Anterior cingulate cortex (tissue), 58 donors: ENCODE measurements at regions not wholly inside any gene's neighbourhood (a gene's known extent, or its start where the extent isn't known, plus 50 kb on each side); places are given as distances from the start of the nearest gene placed in this dataset.
"Not testable (repeated sequence)": the region's sequence is repeated elsewhere in the genome, so short reads cannot be mapped to it uniquely, and the experiment has no call there.

Experiments used
- DNase-seq, 58 donors: peaks; one replicate each; lab custom pipeline; 2025; lab: John Stamatoyannopoulos, UW

DNA sequence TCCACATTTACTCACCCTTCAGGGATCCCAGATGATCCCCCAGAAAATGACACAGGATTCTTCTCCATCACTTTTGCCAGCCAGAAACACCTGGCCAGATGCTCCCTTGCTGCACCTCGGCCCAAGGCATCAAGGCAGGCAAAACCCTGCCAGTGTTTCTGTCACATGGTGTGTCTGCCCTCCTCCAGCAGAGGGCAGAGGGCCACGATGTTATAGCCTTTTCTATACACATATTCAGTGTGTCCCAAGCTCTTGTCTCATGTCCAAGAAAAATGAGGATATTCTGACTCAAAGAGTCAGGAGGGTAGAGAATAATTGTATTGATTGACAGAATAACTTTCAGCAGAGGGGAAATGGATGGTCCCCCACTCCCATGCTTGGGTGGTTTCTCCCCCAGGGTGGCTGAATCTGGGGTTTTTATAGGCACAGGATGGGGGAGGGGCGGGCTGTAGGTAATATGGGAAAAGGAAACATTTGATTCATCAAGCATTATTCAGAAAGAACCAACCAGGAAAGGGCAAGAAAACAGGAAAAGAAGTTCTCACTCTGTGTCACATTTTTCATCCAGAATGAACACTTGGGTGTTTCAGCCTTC, 933.9 kb downstream of the TRIB2 start:
- DNase-seq = no peak

- DNase-seq = no peak
Measured at GRCh38 chr2:13651684-13652131, 935.0 kb downstream of the TRIB2 start.

DNA sequence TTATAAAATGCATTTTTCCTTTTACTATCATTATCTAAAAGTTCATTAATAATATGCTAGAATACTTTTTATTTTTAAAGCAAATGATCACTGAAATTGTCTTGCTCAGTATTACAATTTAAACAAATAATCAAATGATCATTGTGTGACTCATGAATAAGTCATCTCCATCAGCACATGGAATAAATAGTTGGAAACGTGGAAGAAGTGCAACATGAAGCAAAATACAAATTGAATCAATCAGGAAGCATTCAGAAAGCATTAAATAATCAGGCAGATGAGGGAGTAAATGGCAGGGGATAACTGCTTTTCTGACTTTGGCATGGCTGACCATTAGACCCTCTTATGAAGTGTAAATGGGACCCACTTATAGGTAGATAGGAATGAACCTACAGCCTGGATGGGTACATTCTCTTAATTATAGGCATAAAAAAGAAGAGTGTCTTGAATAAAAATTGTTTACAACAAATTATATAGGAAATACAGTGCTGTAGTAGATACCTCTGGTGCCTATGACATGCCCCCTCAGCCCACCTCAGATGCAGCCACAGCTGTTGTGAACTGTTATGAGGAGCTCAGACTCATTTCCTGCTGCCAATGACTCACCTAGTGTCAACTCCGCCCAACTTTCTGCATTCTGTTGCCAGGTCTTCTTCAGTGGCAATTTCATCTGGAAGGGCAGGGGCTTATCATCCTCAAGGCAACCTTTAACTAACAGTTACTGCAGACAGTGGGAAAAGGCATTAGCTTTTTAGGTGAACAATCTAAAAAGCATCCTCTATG, 936.0 kb downstream of the TRIB2 start:
- no peak for DNase-seq

DNA sequence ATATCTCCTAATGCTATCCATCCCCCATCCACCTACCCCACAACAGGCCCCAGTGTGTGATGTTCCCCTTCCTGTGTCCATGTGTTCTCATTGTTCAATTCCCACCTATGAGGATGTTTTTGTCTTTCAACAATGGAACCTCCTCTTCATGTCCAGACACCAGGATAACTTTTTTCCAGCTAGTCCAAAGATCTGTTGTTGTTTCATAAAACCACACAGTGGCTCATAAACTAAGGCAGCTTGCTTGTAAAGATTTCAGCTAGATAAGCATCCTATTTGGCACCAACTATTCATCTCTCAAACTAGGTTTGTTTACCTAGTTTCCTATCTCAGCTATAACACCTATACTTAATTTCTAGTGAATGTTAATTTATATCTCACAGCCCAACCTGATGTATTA, 937.7 kb downstream of the TRIB2 start:
- DNase-seq = no peak

- peak in 1 of 58 donors; percentile 1 for DNase-seq
Measured at GRCh38 chr2:13660231-13660630, 943.5 kb downstream of the TRIB2 start.

- DNase-seq = no peak
Measured at GRCh38 chr2:13662055-13662454, 945.3 kb downstream of the TRIB2 start.

GRCh38 chr2:13666582-13667414, 950.1 kb downstream of the TRIB2 start:
- DNase-seq = no peak

DNA sequence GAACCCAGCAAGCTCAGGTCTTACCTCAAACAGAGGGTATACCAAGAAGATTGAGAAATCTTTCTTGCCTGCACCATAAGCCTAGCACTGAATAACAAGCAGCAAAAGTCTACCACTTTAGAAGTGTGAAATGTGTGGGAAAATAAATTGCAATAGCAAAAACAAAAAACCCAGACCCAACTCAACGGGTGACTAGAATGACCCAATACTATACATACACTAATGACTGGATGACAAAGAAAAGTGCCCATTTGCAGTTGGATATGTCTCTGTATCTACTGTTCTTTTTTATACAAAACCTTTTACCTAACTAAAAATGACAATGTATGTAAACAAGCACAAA, 950.6 kb downstream of the TRIB2 start:
- no peak for DNase-seq

DNA sequence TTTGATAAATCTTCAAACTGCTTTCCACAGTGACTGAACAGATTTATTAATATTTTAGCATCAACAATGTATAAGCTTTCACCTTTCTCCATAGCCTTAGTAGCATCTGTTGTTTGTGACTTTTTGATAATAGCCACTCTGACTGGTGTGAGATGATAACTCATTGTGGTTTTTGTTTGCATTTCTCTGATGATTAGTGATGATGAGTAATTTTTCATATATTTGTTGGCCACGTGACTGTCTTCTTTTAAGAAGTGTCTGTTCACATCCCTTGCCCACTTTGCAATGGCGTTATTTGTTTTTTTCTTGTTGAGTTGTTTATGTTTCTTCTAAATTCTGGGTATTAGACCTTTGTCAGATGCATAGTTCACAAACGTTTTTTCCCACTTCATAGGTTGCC, 952.9 kb downstream of the TRIB2 start:
- no peak for DNase-seq

GRCh38 chr2:13673821-13674220, 957.1 kb downstream of the TRIB2 start:
- DNase-seq = not testable (repeated sequence)

GRCh38 chr2:13676269-13676668, 956.2 kb upstream of the LRATD1 start:
- DNase-seq = no peak

GRCh38 chr2:13681936-13682335, 950.6 kb upstream of the LRATD1 start:
- no peak for DNase-seq

- DNase-seq = no peak
Measured at GRCh38 chr2:13682540-13683272, 949.8 kb upstream of the LRATD1 start.

- DNase-seq = no peak
Measured at GRCh38 chr2:13686262-13686661, 946.3 kb upstream of the LRATD1 start.

GRCh38 chr2:13694673-13695072, 937.8 kb upstream of the LRATD1 start:
- DNase-seq = no peak

GRCh38 chr2:13696601-13697000, 935.9 kb upstream of the LRATD1 start:
- no peak for DNase-seq

DNA sequence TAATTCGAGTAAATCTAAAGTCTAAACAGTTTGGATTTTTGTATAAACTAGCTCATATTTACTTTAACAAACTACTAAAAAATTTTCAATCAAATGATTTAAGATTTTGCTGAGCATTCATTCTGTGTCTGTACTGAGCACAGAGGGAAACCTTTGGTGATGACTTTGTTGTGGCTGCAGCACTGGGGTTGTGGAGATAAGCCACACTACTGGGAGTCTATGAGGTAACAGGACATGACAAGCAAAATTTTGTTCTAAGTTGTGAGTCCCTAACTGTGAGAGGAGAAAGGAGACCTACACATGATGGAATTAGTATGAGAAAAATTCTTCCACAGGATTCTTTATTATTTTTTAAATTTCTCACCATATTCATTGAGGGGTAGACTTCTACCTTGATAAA, 933.7 kb upstream of the LRATD1 start:
- no peak for DNase-seq

- DNase-seq = not testable (repeated sequence)
Measured at GRCh38 chr2:13699939-13700338, 932.6 kb upstream of the LRATD1 start.

DNA sequence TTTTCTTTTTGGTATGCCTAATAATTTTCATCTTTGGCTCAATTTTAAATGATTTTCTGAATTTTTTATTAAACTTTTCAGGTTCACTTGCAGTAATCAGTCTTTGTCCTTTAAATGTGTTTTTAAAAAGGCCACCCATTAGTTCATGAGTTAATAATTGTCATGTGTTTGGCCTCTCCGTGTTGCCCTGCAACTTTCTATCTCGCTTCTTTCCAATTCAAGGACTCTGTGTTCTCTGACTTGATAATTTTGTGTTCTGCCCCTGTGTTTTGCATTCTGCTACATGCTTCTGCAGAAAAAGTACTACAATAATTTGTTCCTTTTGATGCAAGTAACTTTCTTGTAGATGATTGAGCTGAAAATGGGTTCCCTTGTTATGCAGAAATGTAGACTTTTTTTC, 921.4 kb upstream of the LRATD1 start:
- no peak for DNase-seq

- no peak for DNase-seq
Measured at GRCh38 chr2:13714466-13714865, 918.1 kb upstream of the LRATD1 start.

DNA sequence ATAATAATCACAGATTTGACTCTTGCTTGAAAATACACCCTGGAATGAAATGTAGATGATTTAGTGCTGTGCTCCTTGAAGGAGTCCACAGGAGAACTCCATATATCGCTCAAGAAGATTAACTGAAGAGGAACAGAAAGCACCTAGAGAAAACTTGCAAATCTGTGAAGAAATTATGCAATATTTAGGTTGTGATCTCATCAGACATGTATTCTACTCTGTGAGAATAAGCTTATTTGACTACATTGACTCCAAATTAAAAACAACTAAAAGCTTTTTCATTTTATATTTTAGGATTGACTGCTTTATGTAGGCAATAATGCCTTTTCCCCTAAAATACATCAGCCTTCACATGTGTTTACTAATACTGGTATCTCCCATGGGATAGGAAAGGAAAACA, 906.6 kb upstream of the LRATD1 start:
- DNase-seq = no peak
